ENCODE measurements at regions not wholly inside any gene's neighbourhood (a gene's known extent, or its start where the extent isn't known, plus 50 kb on each side); places are given as distances from the start of the nearest gene placed in this dataset.

DNA sequence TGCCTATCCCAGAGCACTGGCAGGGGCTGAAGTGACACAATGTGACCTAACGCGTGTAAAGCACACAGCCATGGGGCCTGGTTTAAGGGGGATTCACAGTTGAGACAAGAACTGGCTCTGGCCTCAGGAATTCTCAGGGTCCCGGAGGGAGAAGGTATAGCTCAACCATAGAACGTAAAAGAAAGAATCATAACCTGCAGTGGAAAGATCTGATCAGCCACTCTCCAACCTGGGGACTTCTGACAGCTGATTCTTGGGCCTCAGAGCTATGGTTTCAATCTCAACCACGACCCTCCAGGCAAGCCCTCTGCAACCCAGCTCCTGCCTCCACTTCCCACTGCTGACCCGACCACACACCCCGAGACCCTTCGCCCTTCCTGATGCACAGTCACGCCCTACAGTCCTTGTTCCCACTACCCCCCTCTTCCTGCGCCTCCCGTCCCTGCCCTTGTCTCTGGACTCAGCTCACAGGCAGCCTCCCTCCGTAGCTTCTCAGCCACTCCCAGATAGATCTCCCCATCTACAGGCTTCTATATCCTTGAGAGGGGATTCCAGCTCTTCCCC is 245.2 kb downstream of the BUB3 start:
- DNase-seq (ENCODE audit: low read depth in 4 of 4, low spot score in 2 of 4) = no peak

DNA sequence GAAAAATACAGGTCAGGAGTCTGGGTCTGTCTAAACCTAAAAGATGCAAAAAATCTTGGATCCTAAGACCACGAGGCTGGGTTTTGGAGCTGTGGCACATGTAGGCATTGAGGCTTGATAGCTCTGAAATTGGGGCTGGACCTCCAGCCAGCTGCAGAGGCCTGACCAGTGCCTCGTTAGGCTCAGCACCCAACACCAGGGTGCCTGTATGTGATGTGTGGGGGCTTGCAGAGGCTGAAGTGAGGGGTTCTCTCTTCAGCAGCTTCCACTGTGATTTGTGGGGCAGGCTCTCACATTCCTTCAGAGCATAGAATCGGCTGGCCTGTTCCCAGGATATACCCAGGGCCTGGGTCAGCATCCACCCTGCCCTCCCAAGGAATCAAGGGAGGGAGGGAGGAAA is 247.8 kb downstream of the BUB3 start:
- DNase-seq (ENCODE audit: low read depth in 4 of 4, low spot score in 2 of 4) = no peak

DNA sequence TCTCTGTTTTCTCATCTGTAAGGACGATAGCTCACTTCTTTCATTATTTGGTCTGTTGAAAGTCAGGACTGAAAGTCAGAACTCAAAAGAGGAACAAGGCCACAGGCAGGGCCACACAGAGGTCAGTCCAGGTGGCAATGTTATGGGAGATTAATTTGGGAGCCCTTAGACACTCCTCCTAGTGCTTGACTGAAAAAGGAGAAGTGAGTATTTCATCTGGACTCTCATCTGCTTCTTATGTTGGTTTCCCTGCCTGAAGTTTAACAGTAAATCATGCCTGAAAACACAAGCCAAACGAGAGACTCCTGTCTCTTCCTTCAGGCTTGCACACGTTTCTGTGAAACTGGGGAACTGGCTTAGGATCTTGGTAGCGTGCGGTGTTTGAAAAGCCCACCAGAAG is 248.5 kb downstream of the BUB3 start:
- DNase-seq (ENCODE audit: low read depth in 4 of 4, low spot score in 2 of 4) = no peak

DNA sequence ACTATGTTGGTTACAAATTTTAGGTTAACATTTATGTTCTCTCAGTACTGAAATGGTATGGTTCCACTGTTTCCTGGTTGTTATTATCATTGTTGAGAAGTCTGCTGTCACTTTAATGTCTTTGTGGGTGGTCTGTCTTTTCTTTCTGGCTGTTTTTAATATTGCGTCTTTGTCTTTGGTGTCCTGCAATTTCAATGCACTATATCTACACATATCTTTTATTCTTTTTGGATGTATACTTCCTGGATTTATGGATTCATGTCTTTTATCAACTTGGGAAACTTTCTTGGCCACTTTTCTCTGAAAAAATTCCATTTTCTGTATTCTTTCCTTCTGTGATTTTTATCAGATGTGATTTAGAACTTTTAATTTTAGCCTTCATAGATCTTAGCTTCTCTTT is 250.2 kb downstream of the BUB3 start:
- no peak for DNase-seq (ENCODE audit: low read depth in 4 of 4, low spot score in 2 of 4)

DNA sequence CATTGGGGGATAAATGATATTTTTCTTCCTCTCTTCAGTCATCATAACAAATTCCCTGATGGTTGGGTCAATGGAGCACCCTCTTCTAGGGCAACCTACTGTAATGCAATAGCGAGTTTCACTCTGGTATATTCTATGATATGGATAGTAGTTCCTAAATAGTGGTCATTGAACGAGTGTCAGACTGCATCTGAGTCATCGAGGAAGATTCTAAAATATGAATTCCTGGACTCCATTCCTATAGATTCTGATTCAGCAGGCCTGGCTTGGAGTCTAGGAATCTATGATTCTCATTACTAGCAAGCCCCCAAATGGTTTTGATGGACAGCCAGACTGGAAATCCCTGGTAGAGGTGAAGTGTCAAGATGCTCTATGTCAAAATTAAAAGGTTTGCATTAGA is 254.5 kb downstream of the BUB3 start:
- DNase-seq (ENCODE audit: low read depth in 4 of 4, low spot score in 2 of 4) = no peak

DNA sequence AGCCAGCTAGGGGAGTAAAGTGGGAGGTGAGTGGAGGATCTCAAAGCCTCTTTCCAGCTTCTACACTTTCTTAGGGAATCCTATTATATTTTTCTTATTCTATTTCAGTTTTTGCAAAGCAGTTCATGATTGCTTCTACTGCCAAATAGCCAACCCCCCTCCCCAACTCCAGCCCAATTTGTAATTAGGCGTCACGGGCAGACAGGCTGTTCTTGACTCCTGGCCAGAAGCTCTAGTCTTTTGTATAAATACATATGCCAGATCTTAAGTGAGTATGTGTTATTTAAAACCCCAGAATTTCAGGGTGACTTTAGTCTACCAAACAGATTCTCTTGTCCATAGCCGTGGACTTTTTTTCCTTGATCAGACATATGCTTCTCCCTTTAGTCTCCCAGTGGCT is 255.2 kb downstream of the BUB3 start:
- DNase-seq (ENCODE audit: low read depth in 4 of 4, low spot score in 2 of 4) = no peak

DNA sequence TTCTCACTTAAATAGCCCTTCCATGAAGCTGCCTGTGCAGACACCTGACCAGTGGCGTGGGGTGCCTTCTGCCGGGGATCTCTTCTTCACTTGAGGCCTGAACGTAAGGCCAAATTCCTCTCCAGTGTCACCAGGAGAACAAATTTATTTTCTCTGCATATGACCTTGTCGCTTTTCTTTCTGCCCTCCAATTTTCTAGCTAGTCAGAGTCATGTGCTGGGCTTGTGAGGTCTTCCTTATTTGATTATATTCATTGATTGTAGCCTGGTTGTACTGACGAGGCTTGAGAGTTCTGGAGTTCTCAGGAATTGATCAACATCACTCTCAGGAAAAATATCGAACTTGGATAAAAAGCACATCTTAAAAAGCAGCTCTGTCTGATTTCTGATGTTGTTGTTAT is 255.7 kb downstream of the BUB3 start:
- no peak for DNase-seq (ENCODE audit: low read depth in 4 of 4, low spot score in 2 of 4)

DNA sequence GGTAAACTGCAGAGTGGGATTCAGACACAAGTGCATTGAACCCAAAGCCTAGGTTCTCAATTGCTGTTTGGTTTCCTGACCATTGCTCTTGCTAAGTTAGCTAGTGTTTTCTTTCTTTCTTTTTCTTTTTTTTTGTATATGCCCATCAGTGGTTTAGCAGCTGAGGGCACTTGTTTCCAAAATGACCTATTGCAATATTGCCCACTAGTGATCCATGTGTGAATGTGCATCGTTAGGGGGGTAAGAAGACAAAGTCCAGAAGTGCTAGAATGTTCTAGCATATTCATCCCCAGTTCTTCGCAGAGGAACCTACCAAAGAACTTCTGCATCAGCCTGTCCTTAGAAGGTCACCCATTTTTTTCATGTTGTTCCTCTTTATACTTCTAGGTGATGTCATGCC is 252.8 kb upstream of the GPR26 start:
- DNase-seq (ENCODE audit: low read depth in 4 of 4, low spot score in 2 of 4) = no peak

DNA sequence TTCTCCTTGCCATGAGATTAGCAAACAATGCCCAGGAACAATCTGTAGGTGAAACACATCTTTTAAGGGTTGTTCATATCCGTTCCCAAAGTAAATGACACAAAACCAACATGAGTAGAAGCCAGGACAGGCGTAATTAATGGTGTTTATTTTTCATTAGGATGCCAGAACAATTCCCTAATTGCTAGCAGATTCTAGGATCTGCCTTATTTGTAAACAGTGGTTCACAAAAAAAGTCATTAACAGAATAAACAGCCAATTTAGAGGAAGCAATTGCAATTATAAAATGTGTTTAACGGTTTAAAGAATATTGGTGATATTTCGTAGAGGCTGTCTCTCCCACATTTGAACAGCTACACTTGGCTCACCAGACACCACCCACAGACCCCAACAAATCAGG is 250.6 kb upstream of the GPR26 start:
- no peak for DNase-seq (ENCODE audit: low read depth in 4 of 4, low spot score in 2 of 4)

DNA sequence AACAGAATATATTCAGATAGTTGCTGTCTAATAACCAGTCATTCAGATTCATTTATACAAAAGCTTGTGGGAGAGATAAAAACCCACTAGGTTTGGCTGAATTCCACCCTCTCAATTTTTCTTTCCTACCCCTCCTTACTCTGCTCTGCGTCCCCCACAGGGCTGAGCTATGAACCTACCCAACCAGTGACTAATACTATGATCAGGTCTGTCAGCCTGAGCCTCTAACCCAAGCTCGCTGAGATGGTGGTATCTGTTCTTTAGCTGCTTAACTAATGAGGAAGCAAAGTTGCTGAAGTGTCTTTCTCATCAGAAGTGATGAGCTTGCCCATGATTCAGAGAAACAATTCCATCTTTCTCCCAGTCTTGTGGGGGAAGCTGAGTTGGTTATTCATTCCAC is 248.7 kb upstream of the GPR26 start:
- DNase-seq (ENCODE audit: low read depth in 4 of 4, low spot score in 2 of 4) = no peak

DNA sequence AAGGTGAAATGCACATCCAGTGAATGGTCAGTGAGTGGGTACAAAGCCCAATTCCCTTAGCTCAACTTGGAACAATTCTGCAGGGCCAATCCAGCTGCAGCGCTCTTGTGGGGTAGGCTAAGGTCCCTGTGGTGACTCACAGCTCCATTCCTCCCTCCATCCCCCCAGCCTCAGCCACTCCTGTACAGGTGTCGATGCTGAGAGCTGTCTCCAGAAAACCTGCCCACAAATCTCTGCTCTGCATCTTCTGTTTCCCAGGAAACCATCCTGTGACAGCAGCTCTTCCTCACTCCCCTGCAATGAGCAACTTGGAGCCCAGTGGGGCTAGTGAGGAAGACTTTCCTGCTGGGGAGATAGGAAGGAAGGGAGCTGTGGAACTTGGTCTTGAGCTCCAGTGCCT is 244.7 kb upstream of the GPR26 start:
- no peak for DNase-seq (ENCODE audit: low read depth in 4 of 4, low spot score in 2 of 4)

DNA sequence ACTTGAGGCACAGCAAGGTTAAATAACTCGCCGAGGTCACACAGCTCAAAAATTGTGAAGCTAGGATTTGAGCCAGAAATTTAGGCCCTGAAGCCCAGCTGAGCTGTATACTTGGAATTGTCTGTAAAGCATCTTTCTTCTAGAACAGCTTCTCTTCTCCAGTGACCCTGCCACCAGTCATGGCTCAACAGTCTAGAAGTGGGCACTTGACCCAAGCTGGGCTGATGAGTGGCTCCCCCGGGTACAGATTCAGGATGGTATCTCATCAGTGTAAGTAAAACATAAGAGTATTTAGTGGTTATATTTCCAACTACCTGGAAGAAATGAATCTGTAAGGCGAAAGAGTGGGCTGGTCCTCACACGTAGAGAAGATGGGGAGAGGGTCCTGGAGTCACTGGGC is 243.9 kb upstream of the GPR26 start:
- DNase-seq (ENCODE audit: low read depth in 4 of 4, low spot score in 2 of 4) = no peak

DNA sequence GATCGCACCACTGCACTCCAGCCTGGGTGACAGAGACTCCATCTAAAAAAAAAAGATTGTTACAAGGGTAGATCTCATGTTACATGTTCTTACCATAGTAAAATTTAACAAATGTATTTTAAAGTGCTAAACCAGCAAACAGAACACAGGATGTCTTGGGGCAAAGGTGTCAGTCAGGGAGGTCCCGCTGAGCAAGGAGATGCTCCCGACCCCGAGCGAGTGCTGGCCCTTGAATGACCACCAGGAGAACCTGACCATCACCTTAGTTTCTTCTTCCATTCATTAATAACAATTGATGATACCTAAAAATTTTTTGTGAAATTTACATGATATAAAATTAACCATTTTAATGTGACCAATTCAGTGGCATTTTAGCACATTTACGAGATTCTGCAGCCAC is 241.6 kb upstream of the GPR26 start:
- no peak for DNase-seq (ENCODE audit: low read depth in 4 of 4, low spot score in 2 of 4)

DNA sequence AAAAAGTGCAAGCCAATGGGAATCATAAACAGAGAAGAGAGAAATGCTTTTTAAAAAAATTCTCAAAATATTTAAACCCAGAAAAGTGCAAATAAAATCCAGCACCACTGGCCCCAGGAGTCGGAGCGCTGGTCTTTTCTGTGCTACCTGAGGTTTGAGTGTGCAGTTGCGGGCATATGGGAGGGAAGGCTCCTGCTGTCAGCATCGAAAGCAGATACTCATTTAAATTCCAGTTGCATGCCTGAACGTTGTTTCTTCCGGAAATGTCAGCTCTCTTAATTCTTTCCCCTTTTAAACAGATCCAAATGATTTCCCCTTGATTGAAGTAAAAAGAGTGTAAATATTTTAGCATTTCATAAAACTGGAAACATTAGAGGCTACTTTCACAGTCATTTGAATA is 240.5 kb upstream of the GPR26 start:
- DNase-seq (ENCODE audit: low read depth in 4 of 4, low spot score in 2 of 4) = no peak

DNA sequence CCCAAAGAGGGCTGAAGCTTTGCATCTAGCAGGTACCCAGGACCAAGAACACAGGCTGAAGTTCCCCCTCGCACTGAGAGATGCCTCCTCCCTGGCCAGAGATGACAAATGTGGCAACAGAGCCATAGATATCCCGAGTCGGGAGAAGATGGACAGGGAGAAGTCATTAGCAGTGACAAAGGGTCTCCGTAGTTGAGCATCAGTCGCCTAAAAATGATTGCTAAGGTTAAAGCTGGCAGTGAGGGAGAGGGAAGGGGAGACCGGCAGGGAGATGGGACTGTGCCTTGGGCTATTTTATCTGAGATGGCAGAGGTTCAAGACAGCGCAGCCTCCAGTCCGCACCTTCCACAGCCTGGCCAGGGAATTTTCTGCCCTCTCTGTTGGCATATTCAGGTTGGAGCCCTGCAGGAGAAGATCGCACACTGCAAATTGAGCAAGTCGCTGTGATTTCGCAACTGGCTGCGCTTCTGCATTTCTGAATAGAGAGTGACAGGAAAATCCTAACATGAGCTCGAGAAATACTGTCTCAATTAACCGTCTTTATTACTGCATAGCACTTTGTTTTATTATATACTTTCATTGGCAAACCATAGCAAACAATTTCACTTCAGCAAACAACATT is 238.9 kb upstream of the GPR26 start:
- DNase-seq (ENCODE audit: low read depth in 4 of 4, low spot score in 2 of 4) = no peak

DNA sequence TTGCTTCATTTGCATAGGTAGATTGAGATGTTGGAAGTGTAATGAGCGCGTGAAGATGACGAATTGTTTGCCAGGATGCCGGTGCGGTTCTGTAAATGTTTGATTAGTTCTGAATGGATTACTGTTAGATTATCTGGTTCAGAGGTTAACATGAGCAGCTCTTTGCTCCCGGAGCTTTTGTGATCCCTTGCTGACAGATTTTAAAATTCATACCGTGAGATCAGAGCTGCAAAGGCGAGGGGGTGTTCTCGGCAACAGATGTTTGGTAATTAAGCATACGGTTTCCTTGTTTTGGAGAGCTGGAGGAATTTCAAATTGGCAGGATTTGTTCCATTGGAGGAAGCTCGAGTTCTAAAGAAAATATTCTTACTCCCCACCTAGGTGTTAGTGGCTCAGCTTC is 237.8 kb upstream of the GPR26 start:
- DNase-seq (ENCODE audit: low read depth in 4 of 4, low spot score in 2 of 4) = no peak

DNA sequence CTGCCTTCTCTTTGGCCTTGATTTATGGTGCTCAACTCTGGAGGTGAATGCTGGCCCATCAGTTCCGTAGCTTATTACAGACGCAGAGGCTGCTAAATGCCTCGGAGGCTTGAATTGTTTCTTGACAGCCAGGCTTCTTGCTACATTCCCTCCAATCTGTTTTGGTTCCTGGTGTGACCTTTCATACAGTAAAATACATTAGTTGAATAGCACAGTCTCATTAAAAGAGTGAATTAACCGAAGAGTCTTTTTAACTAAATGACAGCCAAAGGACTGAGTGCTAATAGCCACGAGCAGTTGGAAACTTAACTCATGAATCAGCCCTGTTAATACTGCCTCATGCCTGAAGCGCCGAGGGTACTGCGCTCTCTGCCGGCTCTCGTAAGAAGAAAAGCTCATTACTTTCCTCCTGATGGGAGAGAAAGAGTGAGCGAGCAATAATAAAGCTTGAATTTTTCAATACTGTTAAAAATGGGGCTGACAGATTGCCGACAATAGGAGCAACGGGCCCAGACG is 236.4 kb upstream of the GPR26 start:
- peak in 2 of 4 donors; percentile 9 to 28 for DNase-seq (ENCODE audit: low read depth in 4 of 4, low spot score in 2 of 4)

DNA sequence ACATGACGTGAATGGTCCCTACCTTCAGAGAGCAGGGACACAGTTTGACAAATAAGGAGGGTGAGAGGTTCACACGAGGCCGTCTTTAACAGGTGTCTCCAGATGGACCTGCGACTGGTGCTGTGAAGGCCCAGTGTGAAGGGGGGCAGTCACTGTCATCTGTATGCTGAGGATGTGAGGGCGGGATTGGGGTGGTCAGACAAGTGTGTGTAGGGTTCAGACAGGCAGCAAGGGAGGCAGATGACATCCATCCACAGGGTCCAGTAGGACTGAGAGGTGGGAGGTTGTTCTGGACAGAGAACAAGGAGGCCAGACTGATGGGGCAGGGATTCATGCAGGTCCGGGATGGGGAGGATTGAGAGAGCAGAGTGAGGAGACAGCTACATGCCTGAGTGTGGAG is 232.6 kb upstream of the GPR26 start:
- no peak for DNase-seq (ENCODE audit: low read depth in 4 of 4, low spot score in 2 of 4)

DNA sequence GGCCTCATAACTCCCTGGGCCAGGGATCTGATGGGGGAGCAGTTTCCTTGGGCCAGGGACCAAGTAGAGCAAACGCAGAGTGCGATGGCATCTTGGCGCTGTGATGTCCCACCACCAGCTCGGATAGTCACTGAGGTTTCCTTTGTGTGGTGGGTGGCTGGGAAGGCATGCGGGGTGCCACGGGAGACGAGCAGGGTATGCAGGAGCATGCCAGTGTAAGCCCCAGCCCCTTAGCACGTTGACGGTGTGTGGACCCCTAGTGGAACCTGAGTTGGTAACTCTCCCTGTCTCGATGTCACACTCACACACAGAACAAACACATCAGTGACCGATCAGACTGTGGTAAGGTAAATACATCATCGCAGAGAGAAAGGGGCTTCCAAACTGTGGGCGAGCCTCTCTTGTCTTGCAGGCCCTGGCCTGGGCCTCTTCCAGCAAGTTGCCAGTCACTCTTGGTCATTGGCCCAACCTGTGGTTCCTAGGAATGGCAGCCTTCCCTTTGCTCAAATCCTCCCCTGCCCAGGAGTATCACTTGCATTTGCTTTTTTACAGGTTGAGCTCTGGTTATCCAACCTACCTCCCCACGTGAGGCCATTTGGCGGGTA is 231.6 kb upstream of the GPR26 start:
- DNase-seq (ENCODE audit: low read depth in 4 of 4, low spot score in 2 of 4) = no peak

DNA sequence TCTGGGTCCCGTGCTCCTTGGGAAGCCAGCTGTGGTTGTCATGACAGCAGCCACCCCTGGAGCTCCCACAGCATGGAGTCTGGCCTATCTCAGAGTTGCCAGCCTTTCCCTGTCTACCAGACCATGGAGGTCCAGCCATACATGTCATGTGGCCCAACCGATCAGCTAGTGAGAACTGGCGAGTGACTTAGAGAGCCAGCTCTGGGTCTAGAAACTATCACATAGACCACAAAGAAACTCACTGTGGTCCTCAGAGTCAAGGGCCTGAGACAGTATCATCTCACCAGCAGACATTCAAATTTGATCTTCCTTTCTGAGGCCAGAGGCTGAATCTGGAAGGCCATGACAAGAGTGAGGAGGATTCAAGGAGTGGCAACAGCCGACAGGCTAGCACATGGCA is 223.3 kb upstream of the GPR26 start:
- DNase-seq (ENCODE audit: low read depth in 4 of 4, low spot score in 2 of 4) = no peak

DNA sequence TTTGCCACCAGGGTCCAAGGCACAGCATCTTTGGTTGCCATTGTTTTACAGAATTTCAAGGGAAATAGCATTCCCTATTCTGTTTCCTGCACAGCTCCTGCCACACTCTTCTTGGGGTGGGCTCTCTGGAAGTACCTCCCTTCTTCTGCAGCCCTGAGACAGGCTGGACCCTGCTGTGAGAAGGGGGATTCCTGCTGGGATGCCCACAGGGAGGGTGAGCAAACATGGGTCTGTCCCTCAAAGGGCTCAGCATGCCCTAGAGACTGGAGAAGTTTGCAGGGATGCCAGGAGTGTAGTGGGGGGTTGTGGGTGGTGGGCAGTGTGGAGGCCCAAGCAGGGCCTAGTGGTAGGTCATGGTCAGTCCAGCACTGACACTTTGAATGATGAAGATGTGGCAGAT is 222.2 kb upstream of the GPR26 start:
- DNase-seq (ENCODE audit: low read depth in 4 of 4, low spot score in 2 of 4) = no peak

DNA sequence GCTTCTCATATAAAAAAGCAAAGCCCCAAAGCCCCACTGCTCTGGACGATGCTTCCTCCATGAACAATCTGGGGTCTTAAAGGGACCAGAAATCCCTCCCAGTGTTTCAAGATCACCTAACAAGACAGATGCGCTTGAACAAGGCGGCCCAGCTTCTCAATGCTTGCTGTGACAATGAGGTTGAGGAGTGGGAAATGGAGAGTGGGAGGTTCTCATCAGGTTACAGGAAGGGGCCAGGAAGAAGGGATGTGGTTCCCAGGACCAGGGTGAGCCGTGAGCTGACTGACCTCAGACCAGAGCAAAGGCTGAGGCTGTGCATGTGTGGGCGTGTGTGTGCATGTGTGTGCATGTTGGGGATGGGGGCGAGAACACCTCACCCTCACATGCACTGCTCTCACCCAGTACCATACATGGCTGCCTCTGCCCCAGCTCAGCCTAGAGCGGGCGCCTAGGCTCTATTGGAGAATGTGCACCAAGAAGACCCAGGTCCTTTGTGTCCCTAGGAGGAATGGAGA is 220.8 kb upstream of the GPR26 start:
- no peak for DNase-seq (ENCODE audit: low read depth in 4 of 4, low spot score in 2 of 4)
